HepG2 (cell line): ENCODE measurements at regions not wholly inside any gene's neighbourhood (a gene's known extent, or its start where the extent isn't known, plus 50 kb on each side); places are given as distances from the start of the nearest gene placed in this dataset.

Experiments
- AGO1 ChIP-seq: fragments of 200-400 bp; formaldehyde crosslinking; IDR thresholded peaks from 2 replicates; pipeline ENCODE4 v1.6.1; 2017; ENCODE audit warnings: mild to moderate bottlenecking, low read depth, low read length, moderate library complexity; ENCODE audit not compliant: poor library complexity, severe bottlenecking
- CBX5 ChIP-seq: sonication (generic); formaldehyde crosslinking; IDR thresholded peaks from 2 replicates; pipeline ENCODE4 v1.4.0; 2020; ENCODE audit warnings: missing genetic modification reagents, borderline replicate concordance
- CSRNP2 ChIP-seq: sonication (generic); formaldehyde crosslinking; conservative IDR thresholded peaks from 2 replicates; pipeline ENCODE4 v1.8.0; 2022; ENCODE audit warnings: low read depth, missing genetic modification reagents
- FOXK2 ChIP-seq: fragments of 450-650 bp; IDR thresholded peaks from 2 replicates; pipeline ENCODE4 v1.6.1; 2016
- GTF3A ChIP-seq: sonication (generic); formaldehyde crosslinking; conservative IDR thresholded peaks from 2 replicates; pipeline ENCODE4 v1.4.0; 2020; ENCODE audit warnings: mild to moderate bottlenecking, missing genetic modification reagents
- NR0B2 ChIP-seq: sonication (generic); formaldehyde crosslinking; IDR thresholded peaks from 2 replicates; pipeline ENCODE4 v1.4.0; 2020; ENCODE audit warnings: mild to moderate bottlenecking, missing genetic modification reagents
- ZNF180 ChIP-seq: sonication (generic); formaldehyde crosslinking; IDR thresholded peaks from 2 replicates; pipeline ENCODE4 v1.4.0; 2020; ENCODE audit warnings: low read depth, missing genetic modification reagents, borderline replicate concordance
- ZNF646 ChIP-seq: sonication (generic); formaldehyde crosslinking; IDR thresholded peaks from 2 replicates; pipeline ENCODE4 v1.9.0; 2021; ENCODE audit warnings: mild to moderate bottlenecking, missing genetic modification reagents
- ZNF660 ChIP-seq: sonication (generic); formaldehyde crosslinking; IDR thresholded peaks from 2 replicates; pipeline ENCODE4 v1.5.1; 2020; ENCODE audit warnings: mild to moderate bottlenecking, low read depth, missing genetic modification reagents, borderline replicate concordance
- TF ChIP-seq, protein P1 (sequence below): IDR thresholded peaks from 2 replicates; pipeline ENCODE4 v1.4.0; 2020; ENCODE audit warnings: mild to moderate bottlenecking, missing genetic modification reagents

DNA sequence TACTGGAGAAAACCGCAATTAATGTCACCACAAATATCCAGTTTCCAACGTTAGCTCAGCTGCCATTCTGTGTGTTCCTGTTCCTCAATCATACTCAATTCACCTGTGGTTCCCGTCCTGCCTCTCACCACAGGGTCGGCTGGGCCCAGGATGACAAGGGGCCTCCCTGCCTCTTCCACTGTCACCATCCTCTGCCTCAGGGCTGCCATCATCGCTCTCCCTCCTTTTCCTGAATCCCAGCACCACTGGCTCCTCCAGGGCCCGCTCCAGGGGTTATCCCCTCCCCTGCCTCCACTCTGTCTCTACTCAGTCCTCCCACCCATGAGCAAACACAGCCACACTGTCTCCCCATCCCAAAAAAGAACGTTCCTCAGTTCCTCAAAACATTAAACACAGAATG lies 170.9 kb upstream of the NSMCE3 start (continued):
- TF ChIP-seq, protein P1, sequence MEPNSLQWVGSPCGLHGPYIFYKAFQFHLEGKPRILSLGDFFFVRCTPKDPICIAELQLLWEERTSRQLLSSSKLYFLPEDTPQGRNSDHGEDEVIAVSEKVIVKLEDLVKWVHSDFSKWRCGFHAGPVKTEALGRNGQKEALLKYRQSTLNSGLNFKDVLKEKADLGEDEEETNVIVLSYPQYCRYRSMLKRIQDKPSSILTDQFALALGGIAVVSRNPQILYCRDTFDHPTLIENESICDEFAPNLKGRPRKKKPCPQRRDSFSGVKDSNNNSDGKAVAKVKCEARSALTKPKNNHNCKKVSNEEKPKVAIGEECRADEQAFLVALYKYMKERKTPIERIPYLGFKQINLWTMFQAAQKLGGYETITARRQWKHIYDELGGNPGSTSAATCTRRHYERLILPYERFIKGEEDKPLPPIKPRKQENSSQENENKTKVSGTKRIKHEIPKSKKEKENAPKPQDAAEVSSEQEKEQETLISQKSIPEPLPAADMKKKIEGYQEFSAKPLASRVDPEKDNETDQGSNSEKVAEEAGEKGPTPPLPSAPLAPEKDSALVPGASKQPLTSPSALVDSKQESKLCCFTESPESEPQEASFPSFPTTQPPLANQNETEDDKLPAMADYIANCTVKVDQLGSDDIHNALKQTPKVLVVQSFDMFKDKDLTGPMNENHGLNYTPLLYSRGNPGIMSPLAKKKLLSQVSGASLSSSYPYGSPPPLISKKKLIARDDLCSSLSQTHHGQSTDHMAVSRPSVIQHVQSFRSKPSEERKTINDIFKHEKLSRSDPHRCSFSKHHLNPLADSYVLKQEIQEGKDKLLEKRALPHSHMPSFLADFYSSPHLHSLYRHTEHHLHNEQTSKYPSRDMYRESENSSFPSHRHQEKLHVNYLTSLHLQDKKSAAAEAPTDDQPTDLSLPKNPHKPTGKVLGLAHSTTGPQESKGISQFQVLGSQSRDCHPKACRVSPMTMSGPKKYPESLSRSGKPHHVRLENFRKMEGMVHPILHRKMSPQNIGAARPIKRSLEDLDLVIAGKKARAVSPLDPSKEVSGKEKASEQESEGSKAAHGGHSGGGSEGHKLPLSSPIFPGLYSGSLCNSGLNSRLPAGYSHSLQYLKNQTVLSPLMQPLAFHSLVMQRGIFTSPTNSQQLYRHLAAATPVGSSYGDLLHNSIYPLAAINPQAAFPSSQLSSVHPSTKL = no peak
- no peak for TF ChIP-seq NR0B2 (CRISPR knock-in tag)
- TF ChIP-seq GTF3A (CRISPR knock-in tag) = no peak
- no peak for TF ChIP-seq AGO1
- TF ChIP-seq CSRNP2 = no peak
- no peak for TF ChIP-seq ZNF646 (CRISPR knock-in tag)
- TF ChIP-seq FOXK2 = no peak
- no peak for TF ChIP-seq ZNF180 (CRISPR knock-in tag)
- TF ChIP-seq CBX5 (CRISPR knock-in tag) = no peak
- no peak for TF ChIP-seq ZNF660 (CRISPR knock-in tag)
